Left renal pelvis (tissue), 4 donors: ENCODE measurements at regions not wholly inside any gene's neighbourhood (a gene's known extent, or its start where the extent isn't known, plus 50 kb on each side); places are given as distances from the start of the nearest gene placed in this dataset.

Experiments
- DNase-seq, 4 donors: peaks; one replicate each; pipeline ENCODE4 v3.0.0-alpha.2; 2013; ENCODE audit warnings: low read depth in 4 of 4, low spot score in 3 of 4

DNA sequence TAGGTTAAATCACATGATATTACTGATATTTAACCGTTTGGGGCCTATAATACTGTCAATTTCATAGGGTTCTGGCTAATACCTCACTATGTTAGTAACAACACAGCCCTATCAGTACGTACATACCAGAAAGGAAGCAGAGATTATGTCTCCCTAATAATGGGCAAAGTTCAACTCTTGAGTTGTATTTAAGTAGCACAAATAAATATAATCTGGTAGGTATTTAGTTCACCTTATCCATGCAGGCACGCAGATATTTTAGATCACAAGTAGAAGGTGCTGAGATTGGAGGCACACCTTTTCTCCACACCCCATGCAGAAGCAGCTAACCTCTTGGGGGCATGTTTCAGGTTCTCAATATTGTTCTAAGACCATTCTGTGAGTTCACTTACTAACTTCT, 118.9 kb downstream of the IRS1 start:
- no peak for DNase-seq

DNA sequence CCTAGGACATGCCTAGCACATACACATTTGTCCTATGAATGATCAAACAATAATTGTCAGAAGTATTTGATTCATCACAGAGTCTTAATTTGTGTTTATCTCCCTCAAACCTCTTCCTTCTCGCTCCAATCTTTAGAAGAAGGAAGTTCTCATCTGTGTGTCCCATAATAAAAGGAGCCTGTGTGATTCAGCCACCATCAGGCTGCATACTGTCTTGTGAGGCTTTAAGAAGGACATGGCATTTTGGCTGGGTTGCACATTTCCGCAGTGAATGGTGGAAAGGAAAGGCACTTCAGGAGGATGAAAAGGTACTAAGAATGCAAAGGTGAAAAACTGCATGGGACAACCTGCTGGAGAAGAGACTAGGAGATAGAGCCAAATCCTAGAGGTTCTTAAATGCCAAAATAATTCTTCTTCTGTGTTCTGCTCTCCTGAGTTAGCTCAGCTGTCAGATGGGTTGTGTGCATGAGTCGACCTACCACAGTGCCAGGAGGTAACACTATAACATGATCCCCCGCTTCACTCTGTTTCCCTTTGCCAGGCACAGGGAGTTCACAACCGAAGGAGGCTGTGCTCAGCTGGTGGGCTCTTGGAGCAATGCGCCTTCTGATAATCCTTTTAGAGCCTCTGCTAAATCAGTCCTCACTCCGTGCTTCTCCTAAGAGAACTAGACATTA, 120.1 kb downstream of the IRS1 start:
- DNase-seq: no peak

DNA sequence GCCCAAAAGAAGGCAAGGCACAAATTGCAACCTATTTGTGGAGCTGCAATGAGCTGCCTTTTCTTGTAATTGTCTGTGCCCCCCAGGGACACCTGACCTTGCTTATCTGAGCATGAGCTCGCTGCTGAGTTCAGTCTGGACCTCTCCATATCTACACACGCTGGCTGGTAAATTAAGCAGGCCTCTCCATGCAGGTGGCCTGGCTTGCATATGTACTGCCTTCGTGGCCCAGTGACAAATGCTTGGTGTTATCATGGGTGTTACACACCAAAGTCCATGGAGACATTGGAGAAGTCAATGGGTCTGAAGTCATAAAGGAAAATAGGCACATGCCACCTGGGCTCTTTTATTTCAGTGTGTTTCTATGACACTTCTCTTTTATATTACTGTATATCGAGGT, 121.2 kb downstream of the IRS1 start:
- no peak for DNase-seq

DNA sequence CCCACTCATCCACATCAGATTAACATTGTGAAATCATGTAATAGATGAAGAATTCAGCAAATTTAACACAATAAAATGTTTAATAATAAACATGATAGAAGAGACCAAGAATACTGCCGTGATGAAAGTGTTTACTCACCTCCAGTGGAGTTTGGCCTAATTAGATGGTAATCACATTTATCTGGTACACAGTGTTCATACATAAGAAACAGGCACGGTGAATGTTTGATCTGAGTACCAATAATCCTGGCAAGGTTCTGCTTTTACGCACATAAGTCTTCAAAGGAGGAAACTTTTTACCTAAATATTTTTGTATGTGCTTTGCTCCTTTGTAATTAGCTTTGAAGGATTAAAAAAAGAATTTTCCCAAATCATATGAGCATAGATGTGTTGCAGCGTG, 122.5 kb downstream of the IRS1 start:
- no peak for DNase-seq

DNA sequence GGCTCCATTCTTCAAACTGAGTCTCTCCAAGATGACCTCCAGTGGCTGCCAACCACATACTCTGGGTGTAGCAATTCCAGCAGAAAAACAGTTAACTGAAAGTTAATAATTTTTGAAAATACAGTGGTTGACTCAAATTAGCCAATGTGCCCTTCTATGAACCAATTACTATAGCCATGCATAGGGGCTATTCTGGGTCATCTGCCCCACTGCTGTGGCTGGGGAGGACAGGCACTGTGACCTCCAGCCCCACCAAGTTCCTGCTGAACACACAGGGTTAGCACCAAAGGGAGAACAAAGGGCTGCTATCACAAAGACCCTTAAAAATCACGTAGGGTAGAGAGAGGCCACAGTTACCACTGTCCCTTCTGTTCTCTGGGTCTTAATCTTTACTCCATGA, 123.0 kb downstream of the IRS1 start:
- DNase-seq: no peak

DNA sequence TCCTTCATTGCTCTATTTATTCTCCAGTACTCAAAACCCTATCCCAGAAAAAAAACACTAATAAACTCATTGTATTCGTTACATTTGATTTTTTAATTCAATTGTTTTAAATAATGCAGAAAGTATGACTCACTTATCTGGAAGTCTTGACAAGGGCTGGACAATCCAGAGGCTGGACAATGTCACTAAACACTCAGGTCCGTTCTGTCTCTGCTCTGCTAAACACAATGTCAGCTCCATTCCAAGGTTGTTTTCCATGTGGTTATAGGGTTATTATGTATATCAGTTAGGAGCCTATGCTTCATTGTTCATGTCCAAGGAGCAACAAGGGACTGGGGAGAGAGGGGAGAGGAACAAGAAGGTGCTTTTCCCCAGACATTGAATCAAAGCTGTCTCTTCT, 125.5 kb downstream of the IRS1 start:
- DNase-seq: no peak

DNA sequence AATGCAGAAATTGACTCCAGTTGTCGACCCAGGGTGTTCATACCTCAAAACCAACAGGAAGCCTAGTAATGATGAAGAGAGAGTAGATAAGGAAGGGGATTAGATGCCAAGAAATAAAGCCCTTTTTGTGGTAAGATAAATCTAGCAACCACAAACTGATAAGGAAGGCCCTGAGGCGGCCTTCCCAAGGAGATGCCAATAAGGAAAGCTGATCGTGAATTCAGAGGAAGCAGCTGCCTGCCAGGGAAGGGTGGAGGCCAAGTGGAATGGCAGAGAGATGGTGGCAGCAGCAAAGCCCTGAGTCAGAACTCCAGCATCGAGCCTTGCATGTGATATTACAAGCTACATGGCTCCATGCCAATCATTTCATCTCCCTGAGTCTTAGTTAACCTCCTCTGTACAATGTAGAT, 126.3 kb downstream of the IRS1 start:
- no peak for DNase-seq

DNA sequence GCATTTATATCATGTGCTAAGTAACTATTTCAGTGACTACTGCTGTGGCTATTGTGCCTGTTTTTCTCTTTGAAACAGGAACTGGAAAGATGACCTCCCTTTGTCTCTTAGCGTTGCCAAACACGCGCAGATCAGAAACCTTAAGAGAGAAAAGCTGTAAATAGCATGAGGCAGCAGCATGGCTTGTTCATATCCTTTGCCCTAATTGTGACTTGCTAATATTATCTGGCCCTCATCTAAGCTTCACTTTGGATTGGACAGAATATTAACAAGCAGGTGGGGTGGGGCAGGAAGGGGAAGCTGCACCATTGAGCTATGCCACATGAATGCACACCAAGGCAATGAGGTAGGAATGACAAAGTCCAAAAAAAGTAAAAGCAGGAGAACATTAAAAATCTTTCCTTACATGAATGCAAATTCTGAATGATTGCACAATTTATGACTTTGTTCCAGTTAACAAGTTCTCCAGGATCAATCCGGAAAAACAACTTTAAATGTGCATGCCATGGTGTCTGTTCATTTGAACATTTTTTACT, 128.4 kb downstream of the IRS1 start:
- no peak for DNase-seq

DNA sequence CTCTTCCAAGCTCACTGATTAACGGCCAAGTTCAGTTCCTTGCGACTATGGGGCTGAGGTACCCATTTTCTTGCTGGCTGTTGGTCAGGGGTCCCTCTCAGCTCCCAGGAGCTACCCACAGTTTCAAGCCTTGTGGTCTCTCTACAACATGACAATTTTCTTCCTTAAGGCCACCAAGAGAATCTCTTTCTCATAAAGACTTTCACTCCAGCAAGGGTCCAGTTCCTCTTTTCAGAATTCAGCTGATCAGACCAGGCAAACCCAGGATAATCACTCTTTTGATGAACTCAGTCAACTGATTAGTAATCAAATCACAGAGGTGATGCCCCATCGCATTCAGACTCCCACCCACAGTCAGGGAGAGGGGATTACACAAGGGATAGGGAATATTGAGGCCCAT, 129.7 kb downstream of the IRS1 start:
- DNase-seq: no peak

DNA sequence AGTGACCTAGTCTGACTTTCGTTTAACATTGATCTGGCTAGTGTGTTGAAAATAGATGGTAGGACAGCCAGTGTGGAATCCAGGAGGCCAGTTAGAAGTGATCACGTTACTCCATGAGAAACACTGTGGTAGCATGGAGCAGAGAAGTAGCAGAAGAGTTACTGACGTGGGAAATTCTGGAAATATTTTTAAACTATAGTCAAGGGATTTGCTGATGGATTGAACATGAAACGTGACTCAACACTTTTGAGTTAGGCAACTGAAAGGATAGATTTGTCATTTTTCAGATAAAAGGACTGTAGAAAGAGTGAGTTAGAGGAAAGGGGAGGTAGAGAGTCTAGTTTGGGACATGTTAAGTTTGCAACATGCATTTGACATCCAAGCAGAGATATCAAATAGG, 130.4 kb downstream of the IRS1 start:
- DNase-seq: no peak

DNA sequence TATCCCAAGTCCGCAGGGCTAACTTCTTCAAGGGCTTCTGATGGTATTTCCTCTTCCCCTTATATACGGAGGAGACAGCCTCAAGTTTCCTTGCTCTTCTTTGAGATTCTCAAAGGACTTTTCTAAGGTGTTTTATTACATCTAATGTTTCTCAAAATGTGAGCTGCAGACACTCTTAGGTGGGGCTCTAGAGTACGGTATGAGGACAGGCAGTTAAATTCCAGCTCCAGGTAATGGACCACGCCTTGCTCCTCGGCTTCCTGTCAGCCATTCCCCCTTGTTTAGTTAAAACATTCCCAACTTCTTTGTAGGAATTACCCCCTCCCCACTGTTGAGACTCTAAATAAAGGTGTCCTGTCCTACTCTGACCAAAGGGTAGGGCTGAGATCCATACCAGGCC, 131.9 kb downstream of the IRS1 start:
- no peak for DNase-seq

DNA sequence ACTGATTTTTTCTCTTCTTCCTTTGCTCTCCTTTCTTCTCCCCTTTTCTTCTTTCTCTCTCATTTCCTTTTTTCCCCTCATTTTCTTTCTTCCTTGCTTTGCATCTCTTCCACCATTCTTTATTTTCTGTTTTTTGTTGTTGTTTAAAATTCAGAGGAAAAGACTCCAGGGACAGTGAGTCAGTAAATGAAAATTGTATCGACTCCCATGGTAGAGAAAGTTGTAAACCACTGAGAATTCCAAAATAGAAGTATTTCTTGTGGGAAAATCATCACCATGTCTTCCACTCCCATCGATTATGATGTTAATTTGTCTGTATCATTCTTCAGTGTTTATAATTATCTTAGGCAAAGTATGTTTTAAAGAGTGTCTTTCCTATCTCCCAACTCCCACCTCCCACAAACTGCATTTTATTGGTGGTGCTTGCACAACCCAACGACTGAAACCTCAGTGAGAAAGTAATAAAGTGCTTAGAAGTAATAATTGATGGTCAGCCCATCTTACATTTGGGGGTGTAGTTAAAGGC, 134.3 kb downstream of the IRS1 start:
- no peak for DNase-seq

DNA sequence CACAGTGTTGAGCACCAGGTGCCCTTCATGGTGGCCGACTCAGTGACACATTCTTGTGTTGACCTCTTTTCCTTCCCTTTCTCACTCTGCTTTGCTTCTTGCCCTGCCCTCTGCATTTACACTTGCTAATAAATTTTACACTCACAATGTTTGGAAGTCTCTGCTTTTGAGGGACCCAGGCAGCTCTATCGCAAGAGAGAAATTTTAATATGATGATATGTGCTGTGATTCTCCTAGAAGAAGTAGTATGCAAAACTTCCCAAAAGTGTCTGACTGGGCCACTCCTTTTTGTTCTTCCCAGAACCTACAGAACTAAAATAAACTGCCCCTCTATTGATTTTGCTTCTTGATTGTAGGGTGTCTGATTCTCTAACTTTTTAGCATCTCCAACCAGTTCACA, 135.0 kb downstream of the IRS1 start:
- DNase-seq: no peak

DNA sequence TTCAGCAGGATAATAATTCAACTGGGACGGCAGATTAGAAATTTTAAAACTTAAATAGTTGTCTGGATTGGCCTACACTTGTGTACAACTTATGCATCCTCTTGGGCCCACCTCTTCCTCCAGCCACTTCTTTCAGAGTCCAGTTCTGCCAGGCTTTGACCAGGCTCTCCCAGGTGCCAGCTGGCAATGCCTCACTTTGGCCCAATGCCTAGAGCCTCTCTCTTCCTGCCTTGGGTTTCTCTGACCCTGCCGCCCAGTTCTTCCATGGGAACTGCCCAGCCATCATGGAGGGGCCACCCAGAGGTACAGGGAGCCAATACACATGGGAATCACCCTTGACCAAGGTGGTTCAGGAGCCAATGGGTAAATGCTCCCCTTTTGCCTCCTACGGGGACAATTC, 135.5 kb downstream of the IRS1 start:
- DNase-seq: no peak

DNA sequence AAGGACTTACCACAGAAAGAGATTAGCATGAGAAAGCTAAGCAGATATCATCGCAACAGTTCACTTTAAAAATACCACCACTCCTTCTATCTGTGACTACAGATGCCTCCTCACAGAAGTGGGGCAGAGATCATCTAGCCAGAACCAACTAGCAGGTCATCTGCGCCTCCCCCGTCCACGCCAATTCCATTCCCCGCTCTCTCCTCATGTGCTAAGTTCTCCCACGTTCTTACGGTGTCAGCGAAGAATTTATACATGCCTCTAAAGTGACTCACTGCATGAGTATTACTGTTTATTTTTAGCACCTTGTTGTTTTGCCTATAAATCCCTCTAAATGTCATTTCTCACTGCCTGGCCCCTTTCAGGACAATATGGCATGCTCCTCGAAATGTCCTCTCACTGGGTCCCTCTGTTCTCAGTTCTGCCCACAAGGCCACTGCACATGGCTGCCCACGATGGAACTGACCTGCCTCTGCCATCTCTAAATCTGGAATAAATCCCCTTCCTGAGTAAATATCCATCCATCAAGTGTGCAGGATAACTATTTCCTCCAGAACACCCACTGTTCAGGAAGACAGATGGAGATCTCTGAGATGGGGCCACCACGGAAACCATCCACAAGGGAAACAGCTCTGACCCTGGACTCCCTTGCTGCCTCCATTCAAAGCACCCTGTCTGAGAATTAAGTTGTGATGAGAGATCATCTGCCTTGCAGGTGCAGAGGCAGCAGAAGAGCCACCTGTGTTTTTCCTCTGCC, 137.7 kb downstream of the IRS1 start:
- DNase-seq: no peak

DNA sequence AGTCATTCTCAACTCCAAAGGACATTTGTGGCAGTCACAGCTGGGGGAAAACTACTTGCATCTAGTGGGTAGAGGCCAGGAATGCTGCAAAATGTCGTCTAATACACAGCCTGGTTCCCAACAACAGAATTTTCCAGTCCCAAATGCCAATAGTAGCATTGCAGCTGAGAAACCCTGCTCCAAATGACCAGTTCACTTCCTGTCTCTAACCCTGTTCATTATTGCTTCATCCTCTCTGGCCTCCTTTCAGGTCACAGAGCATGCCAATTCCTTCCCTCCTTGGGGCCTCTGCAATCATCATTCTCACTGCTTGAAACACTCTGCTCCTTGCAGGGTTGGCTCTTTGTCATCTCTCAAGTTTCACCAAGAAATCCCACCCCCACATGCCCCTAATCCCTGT, 139.1 kb downstream of the IRS1 start:
- no peak for DNase-seq

DNA sequence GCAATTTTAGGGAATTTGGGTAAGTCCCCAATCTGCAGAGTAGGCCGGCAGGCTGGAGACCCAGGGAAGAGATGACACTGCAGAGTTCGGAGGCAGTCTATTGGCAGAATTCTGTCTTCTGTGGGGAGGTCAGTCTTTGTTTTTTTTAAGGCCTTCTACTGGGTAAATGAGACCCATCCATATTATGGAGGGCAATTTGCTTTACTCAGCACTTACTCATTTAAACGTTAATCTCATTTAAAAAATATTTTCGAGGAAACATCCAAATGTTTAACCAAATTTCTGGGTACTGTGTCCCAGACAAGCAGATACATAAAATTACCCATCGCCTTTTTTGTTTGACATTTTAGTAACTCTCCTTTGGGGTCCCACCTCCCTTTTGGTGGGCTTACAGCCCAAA, 139.5 kb downstream of the IRS1 start:
- no peak for DNase-seq

DNA sequence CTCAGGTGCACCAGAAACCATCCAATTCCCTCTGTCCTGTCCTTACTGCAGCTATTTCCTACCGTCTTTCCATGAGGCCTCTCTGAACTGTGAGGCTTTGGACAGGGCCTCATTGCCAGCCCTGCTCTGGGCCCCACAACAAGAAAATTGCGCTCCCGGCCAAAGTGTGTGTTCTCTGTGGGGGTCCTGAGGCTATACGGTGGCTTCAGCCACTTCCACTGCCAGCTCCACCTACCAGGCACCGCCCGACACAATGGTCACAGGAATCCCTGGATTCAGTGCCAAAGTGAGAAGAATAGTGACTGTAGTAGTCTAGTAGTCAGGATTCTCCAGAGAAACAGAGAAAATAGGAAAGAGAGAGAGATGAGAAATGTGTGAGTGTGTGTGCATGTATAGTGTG, 140.2 kb downstream of the IRS1 start:
- DNase-seq: no peak

DNA sequence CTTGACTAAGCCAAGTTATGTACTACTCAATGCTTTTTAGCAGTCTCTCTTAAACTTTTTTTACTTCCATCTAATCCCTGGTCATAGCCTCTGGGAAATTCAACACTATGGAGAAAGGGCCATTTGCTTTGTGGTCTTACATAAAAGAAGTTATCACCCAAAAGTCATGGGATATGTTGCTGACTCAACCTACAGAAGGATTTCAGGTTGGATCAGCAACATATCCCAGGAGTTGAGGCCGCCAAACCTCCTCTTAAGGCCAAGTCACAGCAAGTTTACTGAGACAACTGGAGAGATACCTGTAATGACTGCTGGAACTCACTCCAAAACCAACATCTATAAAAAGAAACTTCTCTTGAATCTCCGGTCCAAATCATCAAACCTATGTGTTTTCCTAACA, 141.1 kb downstream of the IRS1 start:
- DNase-seq: no peak

DNA sequence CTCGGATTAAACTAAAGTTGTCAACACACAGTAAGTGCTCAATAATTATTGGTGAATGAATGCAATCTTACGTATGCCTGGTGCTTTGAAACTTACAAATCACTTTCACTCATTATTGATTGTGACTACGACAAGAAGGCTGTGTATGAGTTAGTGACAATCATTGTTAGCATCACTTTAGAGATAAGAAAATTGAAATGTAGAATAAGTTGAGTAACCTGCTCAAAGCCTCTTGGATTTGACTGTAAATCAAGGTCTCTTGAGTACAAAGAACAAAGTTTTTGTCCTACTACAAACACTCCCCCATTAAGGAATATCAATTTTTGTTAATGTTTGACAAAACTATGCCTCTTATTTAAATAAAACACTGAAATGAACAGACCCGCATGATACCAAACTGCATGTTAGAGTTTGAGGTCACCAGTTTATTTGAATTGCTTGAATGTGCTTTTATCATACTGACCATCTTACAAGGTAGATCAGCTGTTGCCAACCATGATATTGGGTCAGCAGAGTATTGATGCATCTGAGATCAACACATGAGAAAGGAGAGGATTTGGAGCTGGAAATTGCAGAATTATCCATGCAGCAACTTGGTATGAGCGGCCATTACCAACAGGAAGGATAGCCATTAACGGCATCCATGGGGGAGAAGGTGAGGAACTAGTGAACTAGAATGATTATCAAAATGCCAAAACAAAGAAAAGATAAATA, 142.1 kb downstream of the IRS1 start:
- no peak for DNase-seq

DNA sequence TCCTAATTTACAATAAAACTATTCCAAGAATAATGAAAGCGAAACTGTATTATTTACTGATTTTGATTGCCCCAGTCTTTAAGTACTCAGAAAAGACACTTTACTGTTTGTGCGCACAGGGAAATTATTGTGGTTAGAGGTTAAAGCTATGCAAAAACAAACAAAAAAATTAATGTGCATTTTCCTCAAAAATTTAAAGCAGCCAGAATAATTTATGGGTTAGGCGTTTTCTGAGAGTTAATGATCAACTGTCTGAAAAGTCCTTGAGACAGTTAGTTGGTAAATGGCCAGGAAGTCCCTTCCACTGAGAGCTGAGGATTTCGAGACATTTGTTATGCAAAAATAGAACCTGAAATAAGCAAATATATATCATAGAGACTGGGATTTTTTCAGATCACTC, 143.3 kb downstream of the IRS1 start:
- no peak for DNase-seq

DNA sequence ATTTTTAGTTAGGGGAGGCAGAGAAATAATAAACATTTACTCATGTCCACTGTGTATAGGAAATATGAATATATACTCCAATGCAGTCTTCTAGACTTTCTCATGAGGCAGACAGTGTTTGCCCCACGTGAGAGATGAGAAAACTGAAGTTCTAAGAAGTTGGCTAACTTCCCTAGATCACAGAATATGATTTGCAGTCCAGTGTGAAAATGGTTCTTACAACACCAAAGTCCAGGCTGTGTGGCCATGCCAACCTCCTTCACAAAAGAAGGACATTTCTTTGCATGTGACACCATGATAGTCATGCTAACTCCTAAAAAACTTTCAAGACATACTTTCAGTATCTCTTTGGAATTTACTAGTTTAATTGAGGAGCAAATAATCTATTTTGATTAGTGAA, 143.7 kb downstream of the IRS1 start:
- DNase-seq: no peak
